GM23338 (cell line): ENCODE measurements at regions not wholly inside any gene's neighbourhood (a gene's known extent, or its start where the extent isn't known, plus 50 kb on each side); places are given as distances from the start of the nearest gene placed in this dataset.

Source experiments
- JUNB ChIP-seq: IDR thresholded peaks from one replicate; pipeline ENCODE4 v1.6.1; 2016; ENCODE audit warnings: antibody characterized with exemption; ENCODE audit not compliant: unreplicated experiment
- NANOG ChIP-seq: IDR thresholded peaks from 2 replicates; pipeline ENCODE4 v1.6.1; 2016; ENCODE audit warnings: antibody characterized with exemption, borderline replicate concordance
- TF ChIP-seq, protein P1 (sequence below), 2 experiments: fragments of 200-600 bp in 1 of 2; sonication (generic) in 1 of 2; conservative IDR thresholded peaks; 2 replicates each; pipeline versions ENCODE4 v1.5.1 to v1.6.1; 2016 to 2017; ENCODE audit warnings: antibody characterized with exemption in 2 of 2, low read depth in 2 of 2, mild to moderate bottlenecking in 2 of 2, moderate library complexity in 1 of 2

DNA sequence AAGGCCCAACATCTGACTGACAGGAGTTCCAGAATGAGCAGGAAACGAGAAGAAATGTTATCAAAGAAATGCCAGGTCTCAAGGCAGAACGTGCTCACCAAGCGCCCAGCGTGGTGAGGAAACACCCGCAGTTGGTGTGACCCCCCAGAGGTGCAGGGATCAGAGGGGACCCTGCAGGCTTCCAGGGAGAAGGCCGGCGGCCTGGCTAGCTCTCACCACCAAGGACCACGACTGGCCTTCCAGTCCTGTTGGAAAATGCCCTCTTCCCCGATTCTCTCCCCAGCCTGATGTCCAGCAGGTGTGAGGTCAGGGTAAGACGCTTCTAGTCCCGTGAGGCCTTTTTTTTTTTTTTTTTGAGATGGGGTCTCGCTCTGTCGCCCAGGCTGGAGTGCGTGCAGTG, 189.1 kb downstream of the IGLL1 start:
- TF ChIP-seq NANOG (no peak), JUNB (no peak)
- TF ChIP-seq, protein P1, sequence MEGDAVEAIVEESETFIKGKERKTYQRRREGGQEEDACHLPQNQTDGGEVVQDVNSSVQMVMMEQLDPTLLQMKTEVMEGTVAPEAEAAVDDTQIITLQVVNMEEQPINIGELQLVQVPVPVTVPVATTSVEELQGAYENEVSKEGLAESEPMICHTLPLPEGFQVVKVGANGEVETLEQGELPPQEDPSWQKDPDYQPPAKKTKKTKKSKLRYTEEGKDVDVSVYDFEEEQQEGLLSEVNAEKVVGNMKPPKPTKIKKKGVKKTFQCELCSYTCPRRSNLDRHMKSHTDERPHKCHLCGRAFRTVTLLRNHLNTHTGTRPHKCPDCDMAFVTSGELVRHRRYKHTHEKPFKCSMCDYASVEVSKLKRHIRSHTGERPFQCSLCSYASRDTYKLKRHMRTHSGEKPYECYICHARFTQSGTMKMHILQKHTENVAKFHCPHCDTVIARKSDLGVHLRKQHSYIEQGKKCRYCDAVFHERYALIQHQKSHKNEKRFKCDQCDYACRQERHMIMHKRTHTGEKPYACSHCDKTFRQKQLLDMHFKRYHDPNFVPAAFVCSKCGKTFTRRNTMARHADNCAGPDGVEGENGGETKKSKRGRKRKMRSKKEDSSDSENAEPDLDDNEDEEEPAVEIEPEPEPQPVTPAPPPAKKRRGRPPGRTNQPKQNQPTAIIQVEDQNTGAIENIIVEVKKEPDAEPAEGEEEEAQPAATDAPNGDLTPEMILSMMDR (conservative IDR thresholded peaks at IDR 0.05; ENCODE audit: low read depth in 2 of 2): no peak
